ENCODE measurements at regions not wholly inside any gene's neighbourhood (a gene's known extent, or its start where the extent isn't known, plus 50 kb on each side); places are given as distances from the start of the nearest gene placed in this dataset.

- H3K9me3 ChIP-seq: peaks cover 0 to 9% (median 3%) of the 10 kb centered on the region in 4 donors
- no peak for TF ChIP-seq POLR2A (IDR thresholded peaks at IDR 0.05)
- TF ChIP-seq, protein P1, sequence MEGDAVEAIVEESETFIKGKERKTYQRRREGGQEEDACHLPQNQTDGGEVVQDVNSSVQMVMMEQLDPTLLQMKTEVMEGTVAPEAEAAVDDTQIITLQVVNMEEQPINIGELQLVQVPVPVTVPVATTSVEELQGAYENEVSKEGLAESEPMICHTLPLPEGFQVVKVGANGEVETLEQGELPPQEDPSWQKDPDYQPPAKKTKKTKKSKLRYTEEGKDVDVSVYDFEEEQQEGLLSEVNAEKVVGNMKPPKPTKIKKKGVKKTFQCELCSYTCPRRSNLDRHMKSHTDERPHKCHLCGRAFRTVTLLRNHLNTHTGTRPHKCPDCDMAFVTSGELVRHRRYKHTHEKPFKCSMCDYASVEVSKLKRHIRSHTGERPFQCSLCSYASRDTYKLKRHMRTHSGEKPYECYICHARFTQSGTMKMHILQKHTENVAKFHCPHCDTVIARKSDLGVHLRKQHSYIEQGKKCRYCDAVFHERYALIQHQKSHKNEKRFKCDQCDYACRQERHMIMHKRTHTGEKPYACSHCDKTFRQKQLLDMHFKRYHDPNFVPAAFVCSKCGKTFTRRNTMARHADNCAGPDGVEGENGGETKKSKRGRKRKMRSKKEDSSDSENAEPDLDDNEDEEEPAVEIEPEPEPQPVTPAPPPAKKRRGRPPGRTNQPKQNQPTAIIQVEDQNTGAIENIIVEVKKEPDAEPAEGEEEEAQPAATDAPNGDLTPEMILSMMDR (IDR thresholded peaks at IDR 0.05): no peak
- no peak overlapping the region for H3K27ac ChIP-seq
- no peak for DNase-seq
- no peaks in the 10 kb centered on the region for H3K36me3 ChIP-seq
- no peaks in the 10 kb centered on the region for H3K4me1 ChIP-seq
- H3K27me3 ChIP-seq: no peaks in the 10 kb centered on the region
- no peak overlapping the region for H3K4me3 ChIP-seq
Observed at GRCh38 chr2:12223732-12224131, 477.3 kb downstream of the LPIN1 start.

DNA sequence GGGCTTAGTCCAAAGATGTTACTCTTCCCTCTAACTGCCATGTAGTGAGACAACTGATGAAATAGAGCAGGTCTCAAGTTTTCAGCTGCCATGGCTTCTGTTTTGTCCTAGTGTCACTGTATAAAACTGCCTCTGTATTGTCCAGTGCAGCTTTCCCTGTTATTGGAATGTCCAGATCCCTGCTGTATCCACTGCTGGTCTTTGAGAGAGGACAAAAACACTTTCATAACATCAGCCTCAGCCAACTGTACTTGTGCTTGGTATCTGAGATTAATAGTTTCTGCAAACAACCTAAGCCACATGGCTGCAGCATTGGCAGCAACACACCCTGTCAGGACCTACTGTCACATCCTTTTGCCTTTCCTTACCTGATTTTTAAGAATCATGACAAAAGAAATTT, 480.2 kb downstream of the LPIN1 start:
- no peak overlapping the region for H3K27ac ChIP-seq
- DNase-seq: no peak
- H3K4me3 ChIP-seq: no peak overlapping the region
- no peaks in the 10 kb centered on the region for H3K36me3 ChIP-seq
- no peak for TF ChIP-seq POLR2A (IDR thresholded peaks at IDR 0.05)
- TF ChIP-seq, protein P1 (IDR thresholded peaks at IDR 0.05): no peak
- H3K4me1 ChIP-seq: no peaks in the 10 kb centered on the region
- no peaks in the 10 kb centered on the region for H3K27me3 ChIP-seq
- H3K9me3 ChIP-seq: peaks cover 0 to 9% (median 3%) of the 10 kb centered on the region in 4 donors

DNA sequence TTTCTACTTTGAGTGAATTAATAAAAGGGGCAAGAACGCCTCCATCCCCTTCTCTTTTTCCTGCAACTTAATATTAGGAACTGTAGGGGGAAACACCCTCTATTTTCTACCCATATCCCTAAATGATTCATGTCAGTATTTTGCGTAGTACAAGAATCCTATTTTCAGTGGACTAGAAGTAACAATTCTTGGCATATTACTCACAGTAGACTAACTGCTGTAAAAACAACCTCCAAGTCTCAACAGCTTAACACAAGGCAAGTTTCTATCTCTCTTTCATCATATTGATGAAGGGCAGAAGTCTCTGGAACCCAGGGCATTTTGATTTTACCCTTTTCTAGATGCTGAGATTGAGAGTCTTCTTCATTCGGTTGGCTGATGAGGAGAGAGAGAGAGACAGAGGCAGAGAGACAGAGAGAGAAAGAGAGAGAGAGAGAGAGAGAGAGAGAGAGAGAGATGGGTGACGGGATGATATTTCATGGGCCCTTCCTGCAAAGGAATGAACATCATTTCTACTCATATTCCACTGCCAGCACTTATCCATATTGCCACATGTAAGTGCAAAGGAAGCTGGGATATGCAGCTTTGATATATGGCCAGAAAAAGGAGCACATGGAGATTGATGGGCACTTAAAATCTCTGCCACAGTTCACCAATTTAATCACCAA, 481.6 kb downstream of the LPIN1 start:
- Histone ChIP-seq H3K36me3 (no peaks in the 10 kb centered on the region), H3K9me3 (peaks cover 0 to 9% (median 3%) of the 10 kb centered on the region in 4 donors), H3K4me3 (no peak overlapping the region), H3K4me1 (no peaks in the 10 kb centered on the region), H3K27ac (no peak overlapping the region), H3K27me3 (no peaks in the 10 kb centered on the region)
- DNase-seq: no peak
- no peak for TF ChIP-seq POLR2A (IDR thresholded peaks at IDR 0.05)
- TF ChIP-seq, protein P1 (IDR thresholded peaks at IDR 0.05): no peak

- Histone ChIP-seq H3K4me1 (no peaks in the 10 kb centered on the region), H3K9me3 (no peaks in the 10 kb centered on the region), H3K27ac (no peak overlapping the region), H3K36me3 (no peaks in the 10 kb centered on the region), H3K4me3 (no peak overlapping the region), H3K27me3 (no peaks in the 10 kb centered on the region)
- no peak for DNase-seq
- no peak for TF ChIP-seq POLR2A (IDR thresholded peaks at IDR 0.05)
- TF ChIP-seq, protein P1 (IDR thresholded peaks at IDR 0.05): no peak
Observed at GRCh38 chr2:12231288-12231687, 484.9 kb downstream of the LPIN1 start.

GRCh38 chr2:12232876-12233275, 483.9 kb upstream of the TRIB2 start:
- H3K9me3 ChIP-seq: no peaks in the 10 kb centered on the region
- H3K27me3 ChIP-seq: no peaks in the 10 kb centered on the region
- no peak overlapping the region for H3K4me3 ChIP-seq
- H3K27ac ChIP-seq: no peak overlapping the region
- H3K4me1 ChIP-seq: no peaks in the 10 kb centered on the region
- DNase-seq: no peak
- TF ChIP-seq, protein P1 (IDR thresholded peaks at IDR 0.05): no peak
- TF ChIP-seq POLR2A (IDR thresholded peaks at IDR 0.05): no peak
- H3K36me3 ChIP-seq: no peaks in the 10 kb centered on the region

Data from Peyer's patch (tissue), 4 donors.